ENCODE measurements at regions not wholly inside any gene's neighbourhood (a gene's known extent, or its start where the extent isn't known, plus 50 kb on each side); places are given as distances from the start of the nearest gene placed in this dataset.
A peak's percentile ranks its signal among the peaks of the same experiment; 100 is the strongest.

DNA sequence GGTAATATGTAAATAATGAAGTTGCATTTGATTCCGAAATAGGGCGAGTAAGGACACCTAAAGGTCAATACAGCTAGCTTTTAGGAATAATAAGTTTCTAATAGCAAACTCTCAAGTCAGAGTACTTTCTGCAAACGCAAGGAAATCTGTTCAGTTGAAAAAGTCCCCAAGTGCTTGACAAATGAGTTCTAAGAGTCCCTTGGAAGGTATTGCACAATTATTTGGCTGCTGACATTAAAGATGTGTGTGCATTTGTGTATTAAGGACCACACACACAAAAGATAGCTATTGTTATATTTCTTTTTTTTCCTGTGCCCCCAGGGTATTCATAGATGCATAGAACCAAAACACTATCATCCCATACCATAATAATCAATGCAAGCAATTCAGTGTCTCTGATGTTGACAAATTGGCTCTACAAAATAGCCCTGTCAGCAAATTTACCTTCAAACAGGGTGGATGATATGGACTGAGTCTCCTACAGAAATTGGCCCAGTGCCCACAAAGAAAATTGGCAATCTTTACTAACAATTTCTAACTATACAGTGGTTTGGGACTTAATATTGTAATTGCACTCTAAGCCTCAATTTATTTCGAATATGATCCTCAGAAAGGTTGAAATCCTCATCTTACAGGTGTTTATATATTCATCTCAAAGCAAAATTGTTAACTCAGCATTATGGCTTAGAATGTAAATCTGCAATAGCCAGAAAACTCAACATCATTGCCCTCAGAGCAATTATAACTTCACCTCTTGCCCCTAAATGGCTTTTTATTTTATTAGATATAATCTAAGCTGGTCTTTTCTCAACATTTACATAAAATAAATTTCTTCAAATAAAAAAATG lies 827.2 kb downstream of the MAT2B start (continued):
- no peak for TF ChIP-seq ZNF205 (CRISPR knock-in tag; IDR thresholded peaks at IDR 0.05)
- TF ChIP-seq CEBPG (CRISPR knock-in tag; IDR thresholded peaks at IDR 0.05), result no peak
- TF ChIP-seq EZH2 (conservative IDR thresholded peaks at IDR 0.05; ENCODE audit: low read depth, low read length), result no peak
- no peak for TF ChIP-seq ZNF549 (CRISPR knock-in tag; IDR thresholded peaks at IDR 0.05)
- TF ChIP-seq SP4 (CRISPR knock-in tag; IDR thresholded peaks at IDR 0.05), result no peak

DNA sequence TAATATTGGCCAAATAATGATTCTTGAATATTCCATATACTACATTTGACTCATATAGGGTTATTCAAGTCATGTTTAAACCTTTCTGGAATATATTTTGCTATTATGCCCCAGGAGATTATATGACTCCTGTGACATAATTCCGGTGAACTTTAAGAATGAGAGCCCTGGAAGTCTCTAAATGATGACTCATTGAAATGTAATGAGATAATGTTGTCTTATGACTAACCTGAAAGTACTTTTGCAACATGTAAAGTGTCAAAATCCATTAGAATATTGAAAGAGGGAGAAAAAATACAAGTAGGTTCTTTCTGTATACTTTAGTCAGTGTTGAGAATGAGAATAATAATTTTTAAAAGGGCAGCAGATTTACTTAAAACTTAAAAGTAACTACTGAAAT lies 830.4 kb downstream of the MAT2B start:
- Histone ChIP-seq H3K27me3 (ENCODE audit: control insufficient read depth in 1 of 2, insufficient read depth in 2 of 2, low read length in 2 of 2) (no peaks in the 10 kb centered on the region), H3K4me1 (ENCODE audit: insufficient read depth, low read length) (no peaks in the 10 kb centered on the region), H3K79me2 (ENCODE audit: insufficient read depth, low read length) (no peaks in the 10 kb centered on the region), H3K36me3 (replicated peaks in 1 of 2; ENCODE audit: control insufficient read depth in 1 of 2, insufficient read depth in 2 of 2, low read length in 2 of 2) (no peaks in the 10 kb centered on the region), H3K9ac (ENCODE audit: insufficient read depth, low read depth, low read length) (no peak overlapping the region), H3K27ac (ENCODE audit: extremely low read length, insufficient read depth, low read length) (no peak overlapping the region), H3K4me2 (ENCODE audit: low read depth, low read length) (no peak overlapping the region), H2AFZ (ENCODE audit: low read length) (no peak overlapping the region), H3K4me3 (replicated peaks in 1 of 3; ENCODE audit: insufficient read depth in 1 of 3, low read depth in 2 of 3, low read length in 3 of 3) (no peak overlapping the region), H4K20me1 (ENCODE audit: insufficient read depth, low read length) (no peaks in the 10 kb centered on the region), H3K9me3 (ENCODE audit: low read length) (peaks cover 45% of the 10 kb centered on the region)
- FAIRE-seq, result no peak
- intact Hi-C loops (cut with micrococcal nuclease; ENCODE audit: unreplicated experiment), result no loop called here
- CTCF ChIA-PET (ENCODE audit: low intra/inter-chr PET ratio, low total read pairs), result no interaction called here
- BruUV-seq (replicated peaks), result no TSS peak
- 0% methylated on average over 1 of the region's 1 CpG for WGBS (ENCODE audit: low lambda C conversion rate)
- in situ Hi-C loops (cut with HindIII; ENCODE audit: extremely low pct_ligation_motif_present, low pct_unique_long_range_greater_than_20kb), result no loop called here
- POLR2A ChIA-PET, result no interaction called here
- TF ChIP-seq MEIS1 (CRISPR knock-in tag; IDR thresholded peaks at IDR 0.05; ENCODE audit: borderline replicate concordance), result no peak
- no peak for TF ChIP-seq ZNF781 (CRISPR knock-in tag; IDR thresholded peaks at IDR 0.05; ENCODE audit: borderline replicate concordance, not compliant biosample characterization)
- peak in 1 of 2 experiments; percentile 38; a peak in 1 of 4 replicates for TF ChIP-seq MAFK (conservative IDR thresholded peaks at IDR 0.05 in 1 of 2, IDR thresholded peaks at IDR 0.05 in 1 of 2; ENCODE audit: low read length in 2 of 2)
- DNase-seq (ENCODE audit: low spot score), result no peak
- ATAC-seq, result no peak
